T-helper 1 cell treated with Interleukin-12 subunit alpha and Interleukin-12 subunit beta and Interleukin-4 antibody, amounts not matched to agents 30 ng/mL and 1 ng/mL, for 36 hours (primary cell): ENCODE measurements at regions not wholly inside any gene's neighbourhood (a gene's known extent, or its start where the extent isn't known, plus 50 kb on each side); places are given as distances from the start of the nearest gene placed in this dataset.

Source experiments
- intact Hi-C: fragments of 100-400 bp; cut with micrococcal nuclease; formaldehyde crosslinking; loops from one replicate; pipeline ENCODE4 v1.15.1; 2024

GRCh38 chrY:7465185-7465621, 553.7 kb upstream of the AMELY start:
- intact Hi-C loops: no loop called here

GRCh38 chrY:7464742-7465141, 553.2 kb upstream of the AMELY start:
- intact Hi-C loops: no loop called here

GRCh38 chrY:7463711-7464110, 552.2 kb upstream of the AMELY start:
- intact Hi-C loops: no loop called here

- intact Hi-C loops: no loop called here
These were observed 551.6 kb upstream of the AMELY start for GRCh38 chrY:7463196-7463595.

GRCh38 chrY:7462657-7463056, 551.1 kb upstream of the AMELY start:
- intact Hi-C loops: no loop called here

- intact Hi-C loops: no loop called here
These were observed 550.4 kb upstream of the AMELY start for GRCh38 chrY:7461873-7462525.

GRCh38 chrY:7459802-7460201, 548.2 kb upstream of the AMELY start:
- intact Hi-C loops: no loop called here

GRCh38 chrY:7458301-7459078, 546.9 kb upstream of the AMELY start:
- intact Hi-C loops: no loop called here

- intact Hi-C loops: no loop called here
These were observed 545.9 kb upstream of the AMELY start for GRCh38 chrY:7457286-7458015.

GRCh38 chrY:7455626-7456025, 544.1 kb upstream of the AMELY start:
- intact Hi-C loops: no loop called here

GRCh38 chrY:7453336-7453735, 541.8 kb upstream of the AMELY start:
- intact Hi-C loops: no loop called here

- intact Hi-C loops: no loop called here
These were observed 540.7 kb upstream of the AMELY start for GRCh38 chrY:7452246-7452645.

- intact Hi-C loops: no loop called here
These were observed 538.3 kb upstream of the AMELY start for GRCh38 chrY:7449860-7450259.

- intact Hi-C loops: no loop called here
These were observed 537.1 kb upstream of the AMELY start for GRCh38 chrY:7448687-7449086.

GRCh38 chrY:7447881-7448516, 536.4 kb upstream of the AMELY start:
- intact Hi-C loops: no loop called here

GRCh38 chrY:7444141-7444540, 532.6 kb upstream of the AMELY start:
- intact Hi-C loops: no loop called here

GRCh38 chrY:7440796-7441530, 529.4 kb upstream of the AMELY start:
- intact Hi-C loops: no loop called here

GRCh38 chrY:7437086-7437485, 525.5 kb upstream of the AMELY start:
- intact Hi-C loops: no loop called here

GRCh38 chrY:7433817-7434809, 522.6 kb upstream of the AMELY start:
- intact Hi-C loops: no loop called here

GRCh38 chrY:7419165-7419564, 507.6 kb upstream of the AMELY start:
- intact Hi-C loops: no loop called here
